ENCODE measurements at regions not wholly inside any gene's neighbourhood (a gene's known extent, or its start where the extent isn't known, plus 50 kb on each side); places are given as distances from the start of the nearest gene placed in this dataset.

GRCh38 chr11:112448806-112449205 lies 188.1 kb upstream of the PLET1 start:
- TF ChIP-seq POLR2A (IDR thresholded peaks at IDR 0.05; ENCODE audit: low read length) (no peak), GATA1 (IDR thresholded peaks at IDR 0.05; ENCODE audit: low read depth, low read length) (no peak)
- no peak for DNase-seq

- DNase-seq, result no peak
- no peak for TF ChIP-seq GATA1 (IDR thresholded peaks at IDR 0.05; ENCODE audit: low read depth, low read length)
- TF ChIP-seq POLR2A (IDR thresholded peaks at IDR 0.05; ENCODE audit: low read length), result no peak
These were observed 190.6 kb upstream of the PLET1 start for GRCh38 chr11:112451250-112451649.

GRCh38 chr11:112453601-112454577 lies 193.2 kb upstream of the PLET1 start:
- TF ChIP-seq POLR2A (IDR thresholded peaks at IDR 0.05; ENCODE audit: low read length) (no peak), GATA1 (IDR thresholded peaks at IDR 0.05; ENCODE audit: low read depth, low read length) (no peak)
- DNase-seq, result peak; percentile 57 to 76

- TF ChIP-seq GATA1 (IDR thresholded peaks at IDR 0.05; ENCODE audit: low read depth, low read length), result no peak
- no peak for TF ChIP-seq POLR2A (IDR thresholded peaks at IDR 0.05; ENCODE audit: low read length)
- no peak for DNase-seq
These were observed 194.2 kb upstream of the PLET1 start for GRCh38 chr11:112454841-112455240.

GRCh38 chr11:112455791-112456190 lies 195.1 kb upstream of the PLET1 start:
- DNase-seq, result no peak

GRCh38 chr11:112457532-112457931 lies 196.9 kb upstream of the PLET1 start:
- DNase-seq, result no peak
- TF ChIP-seq POLR2A (IDR thresholded peaks at IDR 0.05; ENCODE audit: low read length) (no peak), GATA1 (IDR thresholded peaks at IDR 0.05; ENCODE audit: low read depth, low read length) (no peak)

More at GRCh38 chr11:112455791-112456190, 195.1 kb upstream of the PLET1 start:
- TF ChIP-seq GATA1 (IDR thresholded peaks at IDR 0.05; ENCODE audit: low read depth, low read length) (no peak), POLR2A (IDR thresholded peaks at IDR 0.05; ENCODE audit: low read length) (no peak)

- DNase-seq, result no peak
- no peak for TF ChIP-seq POLR2A (IDR thresholded peaks at IDR 0.05; ENCODE audit: low read length)
- no peak for TF ChIP-seq GATA1 (IDR thresholded peaks at IDR 0.05; ENCODE audit: low read depth, low read length)
These were observed 198.3 kb upstream of the PLET1 start for GRCh38 chr11:112459001-112459400.

GRCh38 chr11:112460141-112460540 lies 199.5 kb upstream of the PLET1 start:
- TF ChIP-seq GATA1 (IDR thresholded peaks at IDR 0.05; ENCODE audit: low read depth, low read length) (no peak), POLR2A (IDR thresholded peaks at IDR 0.05; ENCODE audit: low read length) (no peak)
- no peak for DNase-seq

GRCh38 chr11:112464949-112465348 lies 204.3 kb upstream of the PLET1 start:
- no peak for DNase-seq
- TF ChIP-seq GATA1 (IDR thresholded peaks at IDR 0.05; ENCODE audit: low read depth, low read length), result no peak
- TF ChIP-seq POLR2A (IDR thresholded peaks at IDR 0.05; ENCODE audit: low read length), result no peak

GRCh38 chr11:112465433-112466024 lies 204.9 kb upstream of the PLET1 start:
- no peak for DNase-seq
- no peak for TF ChIP-seq POLR2A (IDR thresholded peaks at IDR 0.05; ENCODE audit: low read length)
- TF ChIP-seq GATA1 (IDR thresholded peaks at IDR 0.05; ENCODE audit: low read depth, low read length), result no peak

- no peak for DNase-seq
- TF ChIP-seq GATA1 (IDR thresholded peaks at IDR 0.05; ENCODE audit: low read depth, low read length), result no peak
- no peak for TF ChIP-seq POLR2A (IDR thresholded peaks at IDR 0.05; ENCODE audit: low read length)
These were observed 207.1 kb upstream of the PLET1 start for GRCh38 chr11:112467721-112468120.

GRCh38 chr11:112469376-112469775 lies 208.7 kb upstream of the PLET1 start:
- TF ChIP-seq POLR2A (IDR thresholded peaks at IDR 0.05; ENCODE audit: low read length), result no peak
- TF ChIP-seq GATA1 (IDR thresholded peaks at IDR 0.05; ENCODE audit: low read depth, low read length), result no peak
- DNase-seq, result no peak

- DNase-seq, result no peak
- no peak for TF ChIP-seq GATA1 (IDR thresholded peaks at IDR 0.05; ENCODE audit: low read depth, low read length)
These were observed 209.7 kb upstream of the PLET1 start for GRCh38 chr11:112470355-112470754.

- no peak for TF ChIP-seq POLR2A (IDR thresholded peaks at IDR 0.05; ENCODE audit: low read length)
- TF ChIP-seq GATA1 (IDR thresholded peaks at IDR 0.05; ENCODE audit: low read depth, low read length), result no peak
- DNase-seq, result no peak
These were observed 211.1 kb upstream of the PLET1 start for GRCh38 chr11:112471731-112472130.

- no peak for DNase-seq
- TF ChIP-seq GATA1 (IDR thresholded peaks at IDR 0.05; ENCODE audit: low read depth, low read length) (no peak), POLR2A (IDR thresholded peaks at IDR 0.05; ENCODE audit: low read length) (no peak)
These were observed 216.5 kb upstream of the PLET1 start for GRCh38 chr11:112477152-112477551.

Measured in erythroblast (primary cell).